NCI-H146 (cell line): ENCODE measurements at regions not wholly inside any gene's neighbourhood (a gene's known extent, or its start where the extent isn't known, plus 50 kb on each side); places are given as distances from the start of the nearest gene placed in this dataset.
"Not testable (repeated sequence)": the region's sequence is repeated elsewhere in the genome, so short reads cannot be mapped to it uniquely, and the experiment has no call there.

Source experiments
- DNase-seq: peaks from one replicate; lab custom pipeline; 2025; lab: John Stamatoyannopoulos, UW

DNA sequence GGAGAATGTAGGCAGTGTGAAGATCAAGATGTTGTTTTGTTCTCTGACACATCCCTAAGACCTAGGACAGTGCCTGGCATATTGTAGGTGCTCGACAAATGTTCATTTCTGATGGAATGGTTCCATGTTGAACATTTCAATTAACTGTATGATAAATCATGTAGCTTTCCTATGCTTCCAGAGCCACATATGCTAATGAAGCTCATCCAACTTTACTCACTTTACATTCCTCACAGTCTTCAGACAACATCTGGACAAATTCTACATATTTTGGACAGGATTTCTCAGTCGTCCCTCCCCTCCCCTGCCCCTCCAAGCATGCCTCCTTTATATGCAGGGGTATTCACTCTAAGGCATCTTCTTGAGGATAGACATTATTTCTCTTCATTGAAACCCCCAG, 177.9 kb downstream of the BLID start:
- no peak for DNase-seq

DNA sequence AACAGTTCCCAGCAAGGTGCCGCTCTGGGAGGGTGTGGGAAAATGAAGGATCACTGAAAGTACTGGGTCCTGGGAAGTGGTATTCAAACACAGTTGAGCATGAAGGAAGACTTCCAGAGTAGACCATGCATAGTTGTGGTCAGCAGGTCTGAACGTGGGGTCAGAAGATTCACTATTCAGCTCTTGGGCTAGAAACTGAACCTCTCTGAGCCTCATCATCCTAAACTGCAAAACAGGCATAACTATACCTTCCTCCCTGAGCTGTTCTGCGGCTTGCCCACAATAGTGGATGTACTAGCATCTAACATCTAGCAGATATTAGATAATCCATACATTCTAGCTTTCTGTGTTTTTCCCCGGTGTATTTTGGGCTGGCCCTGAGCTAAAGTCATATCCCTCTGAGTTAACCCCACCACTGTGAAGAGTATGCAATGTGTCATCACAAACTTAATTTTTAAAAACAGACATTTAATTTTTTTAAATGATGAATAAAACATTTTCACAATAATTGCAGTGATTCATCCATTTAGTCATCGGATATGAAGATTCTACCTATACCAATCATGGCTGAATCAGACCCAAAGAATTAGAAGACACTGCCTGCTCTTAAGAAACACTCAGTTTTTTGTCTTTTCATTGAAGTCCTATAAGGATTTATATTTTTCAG, 179.1 kb downstream of the BLID start:
- no peak for DNase-seq

DNA sequence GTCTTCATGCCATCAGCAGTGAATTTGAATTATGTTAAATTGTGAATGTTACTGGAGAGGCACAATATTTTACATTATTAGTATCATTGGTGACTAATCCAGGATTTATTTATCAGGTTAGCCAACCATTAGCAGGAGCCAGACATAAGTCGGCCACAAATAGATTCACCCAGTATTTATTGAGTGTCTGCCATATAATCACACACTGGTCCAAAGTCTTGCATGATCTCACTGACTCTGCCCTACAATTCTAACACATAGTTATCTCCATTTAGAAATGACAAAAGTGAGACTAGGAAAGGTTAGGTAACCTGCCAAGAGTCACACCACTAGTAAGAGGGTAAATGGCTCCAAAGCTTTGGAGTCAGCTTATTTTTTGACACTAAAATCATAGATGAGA, 179.6 kb downstream of the BLID start:
- no peak for DNase-seq

DNA sequence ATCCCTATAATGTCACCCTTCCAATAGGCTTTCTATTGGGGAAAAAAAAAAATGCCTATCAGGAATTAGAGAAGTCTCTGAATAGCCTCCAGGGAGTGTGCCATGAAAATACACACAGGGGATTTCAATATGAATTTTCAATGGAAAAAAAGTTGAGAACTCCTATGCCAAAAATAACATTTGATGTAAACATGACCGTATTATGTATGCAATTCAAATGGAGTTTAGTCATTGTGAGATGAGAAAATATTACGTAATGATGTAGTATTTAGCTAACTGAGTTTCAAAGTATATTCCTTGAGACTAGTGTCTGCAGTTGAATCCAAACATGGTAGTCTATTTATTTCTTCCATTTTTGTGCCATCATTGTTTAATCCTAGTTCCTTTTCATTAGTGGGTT, 182.3 kb downstream of the BLID start:
- DNase-seq: no peak

DNA sequence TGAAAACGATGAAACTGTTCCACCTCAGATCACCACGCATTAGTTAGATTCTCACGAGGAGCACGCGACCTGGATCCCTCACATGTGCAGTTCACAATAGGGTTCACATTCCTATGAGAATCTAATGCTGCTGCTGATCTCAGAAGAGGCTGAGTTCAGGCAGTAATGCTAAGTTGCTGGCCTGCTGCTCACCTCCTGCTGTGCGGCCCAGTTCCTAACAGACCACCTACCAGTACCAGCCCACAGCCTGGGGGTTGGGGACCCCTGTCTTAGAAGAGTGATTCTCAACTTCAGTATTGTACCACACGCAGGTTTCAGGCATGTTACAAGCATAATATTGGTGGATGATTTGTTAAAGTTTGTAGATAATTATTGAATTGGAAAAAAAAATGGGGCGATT, 182.7 kb downstream of the BLID start:
- no peak for DNase-seq

DNA sequence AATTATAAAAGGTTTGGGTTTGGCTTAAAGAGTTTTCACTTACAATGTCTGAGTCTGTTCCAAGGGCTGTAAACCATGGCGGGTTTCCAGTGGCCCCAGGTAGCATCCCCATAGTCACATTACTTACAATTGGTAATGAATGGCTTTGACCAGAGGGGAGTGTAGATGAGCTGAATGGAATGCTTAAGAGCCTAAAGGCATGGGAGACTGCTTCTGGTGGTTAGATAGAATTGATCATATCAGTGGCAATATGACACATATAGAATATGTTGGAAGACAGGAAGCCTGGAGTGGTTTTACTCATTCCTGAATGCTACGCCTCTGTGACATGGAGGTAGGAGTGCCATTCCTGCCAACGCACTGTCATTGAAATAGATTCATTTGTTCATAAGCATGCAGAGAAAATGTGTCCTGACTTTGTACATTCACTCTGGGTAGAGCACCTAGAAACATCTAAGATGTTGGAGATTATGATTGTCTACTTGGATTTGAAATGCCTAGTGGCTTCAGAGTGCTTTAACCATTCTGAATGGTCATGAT, 183.3 kb downstream of the BLID start:
- DNase-seq: no peak

DNA sequence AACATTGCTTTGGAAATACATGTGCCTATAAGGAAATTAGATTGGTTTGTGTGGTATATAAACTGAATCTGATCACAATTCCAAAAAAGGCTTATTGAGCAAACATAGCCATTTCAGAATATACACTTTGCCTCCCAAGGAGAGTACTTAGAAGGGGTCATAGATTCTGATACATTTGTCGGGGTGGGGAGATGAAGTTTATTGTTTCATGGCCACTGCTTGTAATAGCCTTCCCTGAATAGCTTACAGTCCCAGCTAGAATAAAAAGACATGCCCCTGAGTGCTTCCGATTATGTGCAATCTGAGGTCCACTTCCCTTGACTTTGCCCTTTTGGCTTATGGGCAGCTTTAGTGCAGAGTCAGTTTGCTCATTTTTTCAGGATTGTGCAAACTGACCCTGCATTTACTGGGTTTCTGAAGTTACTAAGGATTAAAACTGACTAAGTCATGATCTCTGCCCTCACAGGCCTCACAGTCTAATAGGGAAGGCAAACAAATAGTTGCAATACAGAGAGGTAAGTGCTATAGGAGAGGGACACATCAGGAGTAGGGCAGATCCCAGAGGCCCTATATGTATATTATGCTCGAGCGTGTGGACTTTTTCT, 184.2 kb downstream of the BLID start:
- no peak for DNase-seq

DNA sequence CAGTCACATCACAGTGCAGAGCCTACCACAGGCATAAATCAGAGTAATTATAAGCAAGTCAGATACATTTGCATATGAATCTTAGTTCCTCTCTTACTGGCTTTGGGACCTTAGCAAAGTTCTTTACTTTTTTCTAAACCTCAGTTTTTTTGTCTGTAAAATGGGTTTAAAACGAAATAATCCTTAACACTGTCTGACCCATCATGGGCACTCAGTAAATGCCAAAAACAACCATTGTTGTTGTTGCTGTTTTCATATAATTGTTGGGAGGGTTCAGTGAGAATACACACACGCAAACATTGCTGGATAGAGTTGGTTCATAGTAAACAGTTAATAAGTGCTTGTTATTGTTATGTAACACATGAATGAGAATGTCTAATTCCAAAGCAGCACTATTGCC, 184.9 kb downstream of the BLID start:
- no peak for DNase-seq

DNA sequence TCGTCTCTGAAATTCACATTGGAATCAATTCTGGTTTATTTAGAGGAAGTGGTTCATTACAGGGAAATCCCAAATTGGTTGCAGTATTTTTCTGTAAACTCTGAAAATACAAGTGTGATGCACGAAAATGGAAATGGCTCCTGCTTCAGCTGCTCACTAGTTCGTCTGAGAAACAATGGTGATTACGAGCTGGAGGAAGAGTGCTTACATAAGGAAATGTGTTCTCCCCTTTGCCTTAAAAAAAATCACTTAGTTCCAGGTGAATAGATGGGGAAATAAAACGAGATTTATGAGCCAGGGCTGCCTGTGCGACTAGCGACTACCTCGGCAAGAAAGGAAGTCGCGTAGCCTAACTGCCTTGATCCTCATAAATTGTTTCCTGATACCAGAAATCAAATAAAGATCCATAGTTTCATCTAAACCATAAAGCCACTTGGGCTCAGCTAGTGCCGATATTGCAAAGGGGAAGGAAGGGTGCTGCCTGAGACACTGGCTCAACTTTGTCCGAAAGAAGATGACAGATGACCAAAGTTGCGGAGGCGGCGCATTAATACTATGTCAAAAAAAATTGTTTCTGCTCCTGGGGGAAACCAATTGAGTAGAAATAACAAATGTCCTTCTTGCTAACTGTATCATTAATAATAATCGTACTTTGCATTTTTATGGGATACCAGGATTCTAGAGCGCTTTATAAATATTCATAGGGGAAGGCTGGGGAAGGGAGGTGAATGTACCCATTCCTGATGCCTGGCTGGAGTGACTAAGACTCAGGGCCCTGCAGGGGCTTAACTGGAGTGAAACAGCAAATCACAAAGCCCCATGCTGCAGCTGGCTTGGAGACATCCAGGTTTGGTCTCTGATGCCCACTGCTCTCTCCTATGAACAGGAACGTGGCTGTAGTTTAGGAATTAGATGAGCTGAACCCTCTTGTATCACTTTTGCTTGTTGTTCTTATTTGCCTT, 185.7 kb downstream of the BLID start:
- no peak for DNase-seq

DNA sequence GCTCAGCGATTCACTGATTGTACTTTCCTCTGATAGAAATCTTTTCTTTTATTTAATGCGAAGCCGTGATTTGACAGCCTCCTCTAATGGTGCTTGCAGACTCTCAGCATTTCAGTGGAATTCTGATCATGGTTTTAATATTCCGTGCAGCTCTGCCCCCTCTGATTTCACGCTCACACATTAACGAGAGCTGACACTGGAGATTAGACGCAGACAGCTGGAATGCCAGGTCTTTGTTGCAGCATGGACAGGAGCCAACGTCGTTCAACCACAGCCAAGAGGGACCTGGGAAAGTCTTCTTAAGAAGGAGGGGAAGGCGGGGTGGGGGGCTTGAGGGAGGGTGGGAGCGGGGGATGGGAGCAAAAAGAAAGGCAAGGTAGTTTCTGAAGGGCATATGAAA, 186.4 kb downstream of the BLID start:
- DNase-seq: no peak

DNA sequence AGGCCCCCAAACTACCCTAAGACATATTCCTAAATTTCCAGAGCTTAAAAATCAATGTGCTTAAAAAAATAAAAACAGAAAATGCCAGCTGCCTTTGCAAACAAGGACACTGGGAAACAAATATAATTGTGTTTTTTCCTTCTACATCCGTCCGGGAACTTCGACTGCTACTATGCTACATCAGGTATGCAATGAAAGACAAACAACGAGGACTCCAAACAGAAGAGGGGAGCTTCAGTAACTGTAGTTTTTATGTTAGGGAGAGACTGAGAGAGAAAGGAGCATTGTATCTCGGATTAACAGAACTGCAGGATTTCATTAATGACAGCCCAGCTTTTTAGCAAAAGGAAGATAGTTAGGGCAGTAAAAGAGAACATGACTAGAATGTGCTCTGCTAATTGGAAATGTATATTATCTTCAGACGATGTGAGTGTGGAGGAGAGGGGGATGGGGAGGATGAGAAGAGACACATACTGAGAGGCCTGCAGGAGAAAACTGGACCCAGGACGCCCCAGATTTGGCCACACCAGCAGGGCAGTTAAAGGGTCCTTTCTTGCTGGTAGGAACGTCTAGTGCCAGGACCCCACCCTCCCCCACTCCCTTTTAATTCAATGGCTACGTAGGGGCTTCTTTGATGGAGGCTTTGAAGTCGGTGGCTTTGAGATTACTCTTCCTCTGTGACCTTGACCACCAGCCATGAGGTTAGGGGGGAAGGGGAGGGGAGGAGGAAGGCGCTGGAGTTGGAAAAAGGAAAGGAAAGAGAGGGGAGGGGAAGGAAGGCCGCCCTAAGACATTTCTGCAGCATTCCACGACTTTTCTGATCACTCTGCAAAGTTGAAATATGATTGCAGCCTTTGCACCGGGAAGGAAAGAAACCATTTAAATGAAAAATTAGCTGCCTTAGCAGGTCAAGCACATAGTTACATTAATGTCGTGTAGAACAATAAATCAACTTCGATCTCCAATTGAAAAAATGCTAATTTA, 187.1 kb downstream of the BLID start:
- no peak for DNase-seq

DNA sequence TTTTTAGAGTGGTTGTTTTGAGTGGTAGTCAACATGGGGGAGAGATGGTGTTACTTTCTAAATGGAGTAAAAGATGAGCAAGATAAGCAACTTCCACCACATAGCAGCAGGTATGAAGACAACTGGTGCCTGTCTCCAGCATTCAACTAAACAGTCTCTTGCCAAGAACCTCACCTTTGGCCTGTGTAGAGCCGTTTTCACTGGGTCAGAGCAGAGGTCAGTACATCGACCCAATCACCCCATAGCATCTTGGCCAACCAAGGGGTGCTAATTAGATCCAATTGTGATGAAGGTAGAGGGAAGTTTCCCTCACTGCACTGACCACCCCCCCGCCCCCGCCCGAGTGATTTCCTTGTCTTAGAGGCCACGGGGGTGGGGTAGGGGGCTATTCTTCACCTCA, 188.2 kb downstream of the BLID start:
- no peak for DNase-seq

DNA sequence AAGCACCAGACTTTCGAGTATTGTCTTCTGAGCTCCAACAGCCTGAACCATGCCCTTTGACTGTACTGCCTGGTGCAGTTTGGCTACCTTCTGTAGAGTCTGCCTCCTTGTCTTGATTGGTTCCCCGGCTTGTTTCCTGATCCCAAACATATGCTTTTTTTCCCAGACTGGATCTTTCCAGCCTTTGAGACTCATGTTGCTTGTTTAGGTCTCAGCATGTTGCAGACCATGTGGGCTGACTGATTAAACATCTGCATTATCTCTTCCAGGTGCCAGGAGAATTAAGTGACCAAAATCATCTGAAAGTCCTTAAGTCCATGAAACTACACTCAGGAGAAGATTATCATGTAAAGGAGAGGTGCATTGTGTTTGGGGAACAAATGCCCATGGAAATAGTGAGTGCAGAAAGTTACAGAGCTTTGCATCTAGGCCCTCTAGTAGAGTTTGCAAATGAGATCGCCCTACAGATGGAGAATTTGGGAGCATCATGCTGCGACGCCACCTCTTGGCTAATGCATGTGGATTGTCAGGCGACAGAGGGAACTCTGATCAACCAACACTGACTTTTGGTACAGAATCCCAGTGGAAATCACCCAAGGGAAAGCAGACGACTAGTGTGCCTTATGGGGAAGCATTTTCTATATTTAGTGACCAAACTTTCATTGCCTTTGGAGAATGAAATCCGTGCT, 188.8 kb downstream of the BLID start:
- DNase-seq: no peak

DNA sequence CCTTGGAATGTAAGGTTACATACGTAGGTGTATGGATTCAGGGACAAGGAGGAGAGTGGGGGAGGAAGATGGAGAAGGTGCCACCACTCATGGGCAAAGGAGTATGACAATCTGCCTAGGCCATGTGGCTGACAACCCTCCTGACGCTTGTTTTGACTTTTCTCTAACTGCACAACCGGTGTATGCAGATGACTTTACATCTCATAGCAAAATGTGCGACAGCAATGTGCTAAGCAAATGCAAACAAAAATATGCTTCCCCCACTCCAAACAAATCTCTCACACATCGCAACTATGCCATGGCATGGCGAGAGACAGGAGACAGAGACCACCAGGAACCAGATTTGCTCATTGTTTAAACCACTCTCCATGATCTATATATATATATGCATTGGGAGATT, 191.8 kb downstream of the BLID start:
- DNase-seq: no peak

DNA sequence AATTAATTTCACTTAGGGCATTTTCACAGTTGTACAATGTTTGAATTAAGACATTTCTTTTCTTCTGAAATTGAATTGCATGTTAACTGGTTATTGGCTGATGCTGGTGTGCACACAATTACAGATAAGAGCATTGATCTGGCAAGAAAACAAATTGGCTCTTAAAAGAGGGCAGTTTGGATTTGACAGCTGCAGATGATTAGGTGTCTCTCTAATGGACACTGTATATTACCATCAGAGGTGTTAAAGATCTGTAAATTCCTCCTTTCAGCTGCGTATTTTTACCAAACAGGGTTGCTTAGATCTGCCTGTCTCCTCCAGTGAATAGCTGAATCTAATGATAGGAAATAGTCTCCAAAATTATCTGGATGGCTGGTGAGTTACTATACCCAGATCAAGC, 198.5 kb downstream of the BLID start:
- no peak for DNase-seq

DNA sequence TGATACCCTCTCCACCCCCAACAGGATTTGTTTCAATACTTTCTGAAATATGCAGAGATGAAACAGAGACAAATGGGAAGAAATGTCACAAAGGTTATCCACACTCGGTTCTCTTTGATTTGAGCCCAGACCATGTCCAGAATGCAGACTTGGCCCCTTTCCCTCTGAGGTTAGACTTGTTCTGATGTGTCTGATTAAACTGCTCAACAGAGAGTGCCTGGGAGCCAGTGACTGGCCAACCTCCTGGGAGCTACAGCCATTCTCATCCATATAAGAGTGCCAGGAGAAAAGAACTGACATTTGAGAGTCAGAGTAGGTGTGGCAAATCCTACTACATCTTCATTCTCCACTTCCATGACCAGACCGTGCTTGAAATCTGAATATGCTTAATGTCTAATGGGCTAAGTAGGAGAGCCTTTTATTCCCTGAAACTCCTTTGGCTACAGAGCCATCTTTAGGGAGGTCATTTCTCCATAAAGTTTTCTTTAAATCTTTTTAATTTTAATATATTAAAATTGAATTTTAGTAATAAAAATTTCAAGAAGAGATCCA, 201.4 kb downstream of the BLID start:
- DNase-seq: no peak

DNA sequence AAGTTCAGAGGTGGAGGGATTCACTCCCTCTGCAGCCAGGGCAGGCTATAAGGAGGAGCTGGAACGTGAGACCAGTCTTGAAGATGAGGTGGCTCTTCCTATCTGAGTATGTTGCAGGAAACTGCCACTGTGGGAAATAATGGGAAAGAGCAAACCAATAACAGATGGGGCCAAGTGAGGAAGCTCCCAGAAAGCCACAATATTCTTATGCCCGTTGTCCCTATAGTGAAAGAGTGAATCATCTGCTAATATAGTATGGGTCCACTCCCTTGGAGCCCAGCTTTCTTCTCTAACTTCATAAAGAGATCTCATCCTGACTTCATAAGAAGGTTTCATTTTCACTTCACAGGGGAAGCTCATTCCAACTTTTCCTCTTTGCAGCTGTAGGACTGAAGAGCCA, 206.4 kb downstream of the BLID start:
- no peak for DNase-seq

DNA sequence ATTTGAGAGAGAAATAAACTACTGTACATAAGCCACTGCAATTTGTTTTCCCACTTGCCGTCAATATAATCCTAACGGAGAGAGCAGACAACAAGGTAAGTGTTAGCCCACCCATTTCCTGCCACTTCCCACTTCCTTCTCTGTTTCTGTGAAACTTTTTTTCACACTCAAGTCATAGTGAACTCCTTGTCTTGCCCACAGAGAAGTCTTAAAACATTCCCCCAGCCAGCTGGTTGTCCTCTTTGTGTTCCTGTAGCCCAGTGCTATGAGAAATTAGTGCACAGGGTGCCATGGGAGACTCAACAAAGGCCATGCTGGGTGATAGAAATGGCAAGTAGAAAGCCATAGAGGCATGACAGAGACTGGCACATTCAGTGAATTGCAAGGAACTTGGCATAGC, 208.6 kb downstream of the BLID start:
- DNase-seq: no peak

DNA sequence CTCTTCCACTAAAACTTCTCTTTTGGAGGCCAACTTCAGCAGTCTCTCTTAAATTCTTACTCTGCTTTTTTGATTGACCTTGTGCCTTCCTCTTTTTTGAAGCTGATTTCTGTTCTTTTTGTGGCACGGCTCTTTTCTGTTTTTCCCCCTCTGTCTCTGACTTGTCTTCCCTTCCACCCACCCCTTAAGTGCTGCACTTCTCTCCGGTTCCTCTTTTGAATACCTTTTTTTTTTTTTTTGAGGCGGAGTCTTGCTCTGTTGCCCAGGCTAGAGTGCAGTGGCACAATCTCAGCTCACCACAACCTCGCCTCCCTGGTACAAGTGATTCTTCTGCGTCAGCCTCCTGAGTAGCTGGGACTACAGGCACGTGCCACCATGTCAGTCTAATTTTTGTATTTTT, 211.9 kb downstream of the BLID start:
- DNase-seq: no peak

DNA sequence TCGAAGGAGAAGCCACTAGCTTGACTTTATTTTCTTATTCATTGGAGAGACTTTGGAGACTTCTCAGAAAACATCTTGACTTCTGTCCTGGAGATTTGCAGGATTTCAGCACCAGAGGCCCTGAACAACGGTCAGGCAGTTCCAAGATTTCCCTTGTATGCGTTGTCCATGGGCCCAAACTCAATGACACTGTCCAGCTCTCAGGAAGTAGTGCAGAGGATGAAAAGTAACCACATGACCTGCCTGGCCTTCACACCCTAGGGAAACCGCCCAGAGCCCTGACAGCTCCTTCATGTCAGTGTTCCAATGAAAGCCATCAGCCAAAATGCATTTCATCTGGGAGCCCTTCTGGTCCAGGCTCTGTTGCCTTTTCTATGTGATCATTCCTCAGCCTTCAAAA, 214.1 kb downstream of the BLID start:
- no peak for DNase-seq

DNA sequence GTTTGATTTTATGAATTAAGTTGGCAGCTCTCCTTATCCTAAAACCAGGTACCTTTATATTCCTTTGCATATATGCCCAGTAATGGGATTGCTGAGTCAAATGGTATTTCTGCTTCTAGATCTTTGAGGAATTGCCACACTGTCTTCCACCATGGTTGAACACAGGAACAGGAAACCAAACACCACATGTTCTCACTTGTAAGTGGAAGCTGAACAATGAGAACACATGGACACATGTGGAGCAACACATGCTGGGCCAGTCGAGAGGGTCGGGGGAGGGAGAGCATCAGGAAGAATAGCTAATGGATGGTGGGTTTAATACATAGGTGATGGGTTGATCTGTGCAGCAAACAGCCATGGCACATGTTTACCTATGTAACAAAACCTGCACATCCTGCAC, 214.6 kb downstream of the BLID start:
- DNase-seq: not testable (repeated sequence)
